ENCODE measurements at regions not wholly inside any gene's neighbourhood (a gene's known extent, or its start where the extent isn't known, plus 50 kb on each side); places are given as distances from the start of the nearest gene placed in this dataset.

DNA sequence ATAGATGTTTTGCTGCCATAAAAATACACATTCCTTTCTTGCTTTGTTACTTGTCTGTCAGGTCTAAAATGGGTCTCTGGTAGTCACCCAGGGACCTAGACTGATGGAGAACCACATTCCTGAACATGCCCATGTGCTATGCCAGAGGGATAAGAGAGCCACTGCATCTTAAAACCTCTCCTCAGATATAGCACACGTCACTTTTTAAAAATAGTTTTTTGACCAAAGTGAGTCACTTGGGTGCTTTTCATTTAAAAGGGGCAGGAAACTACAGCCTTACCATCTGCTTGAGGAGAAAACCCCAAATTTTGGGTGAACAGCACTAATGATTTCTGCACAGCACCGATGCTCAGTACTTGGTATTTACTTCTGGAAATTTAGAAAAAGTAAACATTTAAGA lies 197.8 kb downstream of the OGFRL1 start:
- Histone ChIP-seq H3K27me3 (ENCODE audit: control insufficient read depth, insufficient read depth, low read length) (no peaks in the 10 kb centered on the region), H3K36me3 (ENCODE audit: insufficient read depth, low read length) (no peaks in the 10 kb centered on the region), H3K9ac (ENCODE audit: low read depth, low read length) (no peak overlapping the region), H3K4me3 (ENCODE audit: low read length) (no peak overlapping the region), H3K4me1 (ENCODE audit: control insufficient read depth, insufficient read depth, low read length) (peaks cover 46% of the 10 kb centered on the region), H3K4me2 (ENCODE audit: low read length) (no peak overlapping the region), H3K9me3 (replicated peaks; ENCODE audit: low read length) (no peaks in the 10 kb centered on the region)

DNA sequence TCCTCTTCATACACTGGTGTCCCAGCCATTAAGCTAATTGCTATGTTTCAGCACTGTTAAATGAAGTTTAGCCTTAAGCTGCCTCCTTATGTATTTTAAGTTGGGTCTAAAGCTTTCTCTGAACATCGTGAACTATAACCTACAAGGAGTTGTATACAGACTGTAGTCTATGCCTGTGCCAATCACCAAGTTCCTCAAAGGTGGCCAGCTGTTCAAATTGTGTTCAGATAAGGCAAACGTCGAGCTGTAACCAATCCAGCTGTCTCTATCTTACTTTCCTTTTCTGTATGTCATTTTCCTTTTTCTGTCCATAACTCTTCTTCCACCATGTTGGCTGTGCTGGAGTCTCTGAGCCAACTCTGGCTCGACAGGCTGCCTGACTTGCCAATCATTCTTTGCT lies 199.6 kb downstream of the OGFRL1 start:
- Histone ChIP-seq H3K4me1 (ENCODE audit: control insufficient read depth, insufficient read depth, low read length) (peaks cover 34% of the 10 kb centered on the region), H3K4me3 (ENCODE audit: low read length) (no peak overlapping the region), H3K27me3 (ENCODE audit: control insufficient read depth, insufficient read depth, low read length) (no peaks in the 10 kb centered on the region), H3K36me3 (ENCODE audit: insufficient read depth, low read length) (no peaks in the 10 kb centered on the region), H3K4me2 (ENCODE audit: low read length) (no peak overlapping the region), H3K9ac (ENCODE audit: low read depth, low read length) (no peak overlapping the region), H3K9me3 (replicated peaks; ENCODE audit: low read length) (no peaks in the 10 kb centered on the region)

DNA sequence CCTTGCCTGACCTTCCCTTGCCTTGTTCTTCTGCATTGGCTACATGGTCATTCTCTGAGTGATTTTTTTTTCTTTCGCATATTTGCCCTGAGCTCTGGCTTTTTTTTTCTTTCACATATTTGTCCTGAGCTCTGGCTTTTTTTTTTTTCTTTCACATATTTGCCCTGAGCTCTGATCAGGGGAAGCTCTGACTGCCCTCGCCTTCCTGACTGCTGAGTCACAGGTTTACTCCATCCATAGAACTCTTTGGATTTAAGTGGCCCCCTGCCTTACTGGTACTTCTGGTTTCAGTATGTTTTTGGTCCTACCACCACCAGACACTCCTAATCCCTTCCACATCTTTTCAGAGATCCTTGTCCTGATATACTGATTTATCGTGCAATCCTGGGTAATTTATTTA lies 201.1 kb downstream of the OGFRL1 start:
- H3K4me3 ChIP-seq (ENCODE audit: low read length): no peak overlapping the region
- H3K9ac ChIP-seq (ENCODE audit: low read depth, low read length): peak overlapping the region; percentile 51

DNA sequence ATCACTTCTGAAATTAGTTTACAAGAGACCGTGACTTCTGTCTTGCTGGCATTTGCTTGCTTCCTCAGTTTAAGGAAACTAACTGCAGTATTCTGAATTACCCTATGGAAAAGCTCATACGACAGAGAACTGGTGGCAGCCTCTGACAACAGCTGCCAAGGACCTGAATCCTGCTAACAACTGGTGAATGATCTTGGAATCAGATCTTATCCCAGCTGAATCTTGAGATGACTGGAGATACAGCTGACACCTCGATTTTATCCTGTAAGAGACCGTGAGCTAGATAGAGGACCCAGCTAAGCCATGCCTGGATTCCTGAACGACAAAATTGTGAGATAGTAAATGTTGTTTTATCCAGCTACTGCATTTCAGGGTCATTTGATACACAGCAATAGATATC lies 202.3 kb downstream of the OGFRL1 start:
- Histone ChIP-seq H3K9ac (ENCODE audit: low read depth, low read length) (no peak overlapping the region), H3K4me3 (ENCODE audit: low read length) (no peak overlapping the region), H3K27me3 (ENCODE audit: control insufficient read depth, insufficient read depth, low read length) (no peaks in the 10 kb centered on the region), H3K36me3 (ENCODE audit: insufficient read depth, low read length) (no peaks in the 10 kb centered on the region), H3K4me1 (ENCODE audit: control insufficient read depth, insufficient read depth, low read length) (peaks cover 42% of the 10 kb centered on the region), H3K4me2 (ENCODE audit: low read length) (no peak overlapping the region), H3K9me3 (replicated peaks; ENCODE audit: low read length) (no peaks in the 10 kb centered on the region)

More for the DNA sequence above, 201.1 kb downstream of the OGFRL1 start:
- Histone ChIP-seq H3K4me2 (ENCODE audit: low read length) (peak overlapping the region; percentile 39), H3K36me3 (ENCODE audit: insufficient read depth, low read length) (no peaks in the 10 kb centered on the region), H3K27me3 (ENCODE audit: control insufficient read depth, insufficient read depth, low read length) (no peaks in the 10 kb centered on the region), H3K9me3 (replicated peaks; ENCODE audit: low read length) (no peaks in the 10 kb centered on the region), H3K4me1 (ENCODE audit: control insufficient read depth, insufficient read depth, low read length) (peaks cover 34% of the 10 kb centered on the region)

DNA sequence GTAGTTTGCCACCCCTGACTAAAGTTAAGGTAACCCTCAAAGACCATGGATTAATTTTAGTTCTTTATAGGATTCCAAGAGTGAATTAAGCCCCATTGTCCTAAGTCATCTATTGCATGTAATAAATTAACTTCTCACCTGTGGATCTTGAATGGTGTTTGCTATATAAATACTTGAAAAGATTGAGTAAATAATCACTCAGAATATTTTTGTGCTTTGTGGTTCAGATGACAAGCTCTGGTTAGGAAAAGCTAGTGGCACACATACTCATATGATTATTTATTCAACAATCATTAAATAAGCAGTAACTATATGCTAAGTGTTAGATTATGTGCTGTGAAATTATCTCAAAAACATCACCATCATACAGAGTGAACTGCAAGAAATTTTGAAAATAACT lies 203.2 kb downstream of the OGFRL1 start:
- Histone ChIP-seq H3K4me1 (ENCODE audit: control insufficient read depth, insufficient read depth, low read length) (peaks cover 42% of the 10 kb centered on the region), H3K4me3 (ENCODE audit: low read length) (no peak overlapping the region), H3K9me3 (replicated peaks; ENCODE audit: low read length) (no peaks in the 10 kb centered on the region), H3K4me2 (ENCODE audit: low read length) (no peak overlapping the region), H3K27me3 (ENCODE audit: control insufficient read depth, insufficient read depth, low read length) (no peaks in the 10 kb centered on the region), H3K9ac (ENCODE audit: low read depth, low read length) (no peak overlapping the region), H3K36me3 (ENCODE audit: insufficient read depth, low read length) (no peaks in the 10 kb centered on the region)

DNA sequence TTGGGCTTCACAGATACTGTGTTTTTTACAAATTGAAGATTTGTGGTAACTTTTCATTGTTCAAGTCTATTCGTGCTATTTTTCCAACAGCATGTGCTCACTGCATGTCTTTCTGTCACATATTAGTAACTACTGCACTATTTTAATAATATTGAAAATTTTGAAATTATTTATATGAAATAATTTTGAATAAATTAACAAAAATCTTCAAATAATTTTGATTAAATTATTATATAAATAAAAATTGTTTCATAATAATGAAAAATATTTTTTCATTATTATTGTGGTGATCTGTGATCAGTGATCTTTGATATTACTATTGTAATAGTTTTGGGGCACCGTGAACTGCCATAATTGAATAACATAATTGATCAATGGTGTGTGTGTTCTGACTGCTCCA lies 204.1 kb downstream of the OGFRL1 start:
- Histone ChIP-seq H3K27me3 (ENCODE audit: control insufficient read depth, insufficient read depth, low read length) (no peaks in the 10 kb centered on the region), H3K9ac (ENCODE audit: low read depth, low read length) (no peak overlapping the region), H3K4me3 (ENCODE audit: low read length) (no peak overlapping the region), H3K9me3 (replicated peaks; ENCODE audit: low read length) (no peaks in the 10 kb centered on the region), H3K36me3 (ENCODE audit: insufficient read depth, low read length) (no peaks in the 10 kb centered on the region), H3K4me1 (ENCODE audit: control insufficient read depth, insufficient read depth, low read length) (peaks cover 42% of the 10 kb centered on the region), H3K4me2 (ENCODE audit: low read length) (no peak overlapping the region)

DNA sequence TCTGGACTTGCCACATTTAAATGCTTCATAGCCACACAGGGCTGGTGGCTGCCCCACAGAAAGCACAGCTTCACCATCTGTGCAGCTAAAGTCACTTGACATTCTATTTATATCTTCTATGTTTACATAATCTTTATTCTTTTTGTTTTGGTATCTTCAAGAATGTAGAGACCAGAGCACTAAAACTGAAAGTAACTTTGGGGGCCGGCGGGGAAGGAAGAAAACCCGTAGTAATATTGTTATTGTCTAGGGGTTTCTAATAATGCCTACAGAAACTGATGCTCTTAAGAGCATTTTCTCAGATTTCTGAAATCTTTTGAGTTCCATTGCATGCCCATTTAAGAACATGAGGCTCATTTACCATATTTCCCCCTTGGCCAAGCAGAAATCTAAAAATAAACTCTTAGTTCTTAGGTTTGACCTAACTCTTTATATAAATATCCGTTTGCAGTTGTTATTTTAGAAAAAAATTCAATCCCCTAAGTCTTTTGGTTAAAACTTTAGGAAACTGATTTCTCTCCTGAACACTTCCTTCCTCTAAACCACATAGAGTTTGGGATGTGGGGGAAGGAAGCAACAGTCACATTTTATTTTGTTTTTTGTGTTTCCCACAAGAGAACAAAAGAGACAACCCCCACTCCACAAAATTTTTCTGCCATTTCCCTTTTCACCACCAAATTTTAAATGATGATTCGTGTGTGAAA lies 207.6 kb downstream of the OGFRL1 start:
- Histone ChIP-seq H3K4me2 (ENCODE audit: low read length) (peak overlapping the region; percentile 79), H3K27me3 (ENCODE audit: control insufficient read depth, insufficient read depth, low read length) (no peaks in the 10 kb centered on the region), H3K9ac (ENCODE audit: low read depth, low read length) (peak overlapping the region; percentile 73), H3K4me1 (ENCODE audit: control insufficient read depth, insufficient read depth, low read length) (peaks cover 28% of the 10 kb centered on the region), H3K9me3 (replicated peaks; ENCODE audit: low read length) (no peaks in the 10 kb centered on the region), H3K4me3 (ENCODE audit: low read length) (peak overlapping the region; percentile 54), H3K36me3 (ENCODE audit: insufficient read depth, low read length) (no peaks in the 10 kb centered on the region)

DNA sequence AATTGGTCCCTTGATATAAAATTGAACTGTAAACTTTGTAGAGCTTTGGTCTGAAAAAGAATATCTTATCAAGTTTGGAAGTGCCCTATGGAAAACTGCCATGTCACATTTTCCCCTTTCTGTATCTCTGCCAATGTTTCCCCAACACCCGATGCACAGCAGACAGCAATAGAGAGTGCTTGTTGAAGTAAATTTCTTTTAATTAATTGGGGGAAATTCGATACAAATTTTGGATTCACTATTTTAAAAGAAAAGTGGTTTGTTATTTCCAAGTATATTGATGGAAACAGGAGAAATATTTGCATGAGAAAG lies 208.1 kb downstream of the OGFRL1 start:
- Histone ChIP-seq H3K27me3 (ENCODE audit: control insufficient read depth, insufficient read depth, low read length) (no peaks in the 10 kb centered on the region), H3K4me2 (ENCODE audit: low read length) (peak overlapping the region; percentile 79), H3K4me1 (ENCODE audit: control insufficient read depth, insufficient read depth, low read length) (peaks cover 26% of the 10 kb centered on the region), H3K4me3 (ENCODE audit: low read length) (peak overlapping the region; percentile 54), H3K36me3 (ENCODE audit: insufficient read depth, low read length) (no peaks in the 10 kb centered on the region), H3K9me3 (replicated peaks; ENCODE audit: low read length) (no peaks in the 10 kb centered on the region), H3K9ac (ENCODE audit: low read depth, low read length) (peak overlapping the region; percentile 73)

DNA sequence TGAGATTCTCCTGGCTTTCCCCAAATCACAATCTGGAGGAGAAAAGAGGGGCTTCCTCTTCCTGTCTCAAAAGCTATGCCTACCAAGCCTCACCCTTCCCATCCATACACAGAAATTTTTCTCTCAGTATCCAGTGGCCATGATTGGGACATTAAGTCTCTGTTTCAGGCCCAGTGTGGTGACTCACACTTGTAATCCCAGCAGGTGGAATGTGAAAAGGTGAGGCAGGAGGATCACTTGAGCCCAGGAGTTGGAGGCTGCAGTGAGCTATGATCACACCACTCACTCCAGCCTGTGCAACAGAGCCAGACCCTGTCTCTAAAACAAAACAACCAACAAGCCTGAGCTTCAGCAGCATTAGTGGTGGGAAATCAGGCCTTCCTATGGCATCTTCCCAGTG lies 210.0 kb downstream of the OGFRL1 start:
- no peak overlapping the region for H3K9ac ChIP-seq (ENCODE audit: low read depth, low read length)

DNA sequence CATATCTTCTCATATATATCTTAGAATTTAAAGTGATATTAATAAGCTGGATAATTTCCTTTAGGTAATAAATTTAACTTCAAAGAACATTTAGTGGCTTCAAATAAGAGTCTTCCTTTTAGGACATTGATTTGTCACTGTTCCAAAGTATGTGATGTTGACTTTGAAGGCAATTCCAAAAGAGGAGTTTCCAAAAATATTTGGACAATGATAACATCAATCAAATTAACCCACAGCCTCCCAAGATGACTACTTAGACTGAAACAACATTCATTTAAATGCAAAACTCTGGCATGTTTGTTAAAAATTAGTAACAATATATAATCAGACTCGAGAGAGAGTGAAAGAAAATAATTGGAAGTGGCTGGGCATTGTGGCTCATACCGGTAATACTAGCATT lies 211.1 kb downstream of the OGFRL1 start:
- Histone ChIP-seq H3K36me3 (ENCODE audit: insufficient read depth, low read length) (no peaks in the 10 kb centered on the region), H3K4me2 (ENCODE audit: low read length) (no peak overlapping the region), H3K27me3 (ENCODE audit: control insufficient read depth, insufficient read depth, low read length) (no peaks in the 10 kb centered on the region), H3K9ac (ENCODE audit: low read depth, low read length) (no peak overlapping the region), H3K4me3 (ENCODE audit: low read length) (no peak overlapping the region), H3K4me1 (ENCODE audit: control insufficient read depth, insufficient read depth, low read length) (peaks cover 26% of the 10 kb centered on the region), H3K9me3 (replicated peaks; ENCODE audit: low read length) (no peaks in the 10 kb centered on the region)

More for the DNA sequence above, 210.0 kb downstream of the OGFRL1 start:
- Histone ChIP-seq H3K4me3 (ENCODE audit: low read length) (no peak overlapping the region), H3K36me3 (ENCODE audit: insufficient read depth, low read length) (no peaks in the 10 kb centered on the region), H3K4me1 (ENCODE audit: control insufficient read depth, insufficient read depth, low read length) (peaks cover 26% of the 10 kb centered on the region), H3K27me3 (ENCODE audit: control insufficient read depth, insufficient read depth, low read length) (no peaks in the 10 kb centered on the region), H3K9me3 (replicated peaks; ENCODE audit: low read length) (no peaks in the 10 kb centered on the region), H3K4me2 (ENCODE audit: low read length) (no peak overlapping the region)

DNA sequence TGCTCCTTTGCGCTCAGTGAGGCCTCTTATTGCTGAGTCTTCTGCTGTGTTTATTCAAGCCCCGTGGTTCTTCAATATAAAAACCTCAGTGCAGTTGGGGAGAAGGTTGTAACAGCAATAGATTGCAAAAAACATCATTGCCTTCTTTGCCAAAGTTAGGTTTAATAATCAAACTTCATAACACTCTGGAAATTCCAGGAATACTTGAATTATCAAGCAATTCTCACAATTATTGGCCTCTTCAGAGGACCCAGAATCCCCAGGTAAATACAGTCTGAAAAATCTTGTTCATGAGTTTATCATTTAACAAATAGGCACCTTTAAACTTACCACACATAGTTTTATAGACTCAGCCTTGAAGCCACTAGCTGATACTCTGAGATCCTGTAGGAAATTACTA lies 213.6 kb downstream of the OGFRL1 start:
- Histone ChIP-seq H3K4me2 (ENCODE audit: low read length) (no peak overlapping the region), H3K27me3 (ENCODE audit: control insufficient read depth, insufficient read depth, low read length) (no peaks in the 10 kb centered on the region), H3K9ac (ENCODE audit: low read depth, low read length) (no peak overlapping the region), H3K4me3 (ENCODE audit: low read length) (no peak overlapping the region), H3K4me1 (ENCODE audit: control insufficient read depth, insufficient read depth, low read length) (peaks cover 7% of the 10 kb centered on the region), H3K36me3 (ENCODE audit: insufficient read depth, low read length) (no peaks in the 10 kb centered on the region), H3K9me3 (replicated peaks; ENCODE audit: low read length) (no peaks in the 10 kb centered on the region)

DNA sequence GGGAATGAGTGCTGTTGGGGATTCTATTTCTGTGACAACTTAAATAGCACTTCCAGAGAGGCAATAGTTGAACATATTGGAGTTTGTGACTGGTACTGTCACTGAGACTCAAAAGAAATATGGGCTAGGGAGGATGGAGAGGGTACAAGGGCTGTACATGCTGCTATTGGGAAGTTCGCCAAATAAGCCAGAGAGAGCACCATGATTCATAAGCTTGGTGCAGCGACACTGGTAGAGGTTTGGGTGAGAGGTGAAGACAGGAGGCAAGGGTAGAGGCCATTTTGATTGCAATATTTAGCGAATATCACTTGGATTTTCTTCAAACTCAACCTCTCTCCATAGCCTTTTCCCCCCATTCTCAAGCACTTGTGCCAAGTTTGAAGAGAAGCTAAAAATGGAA lies 214.3 kb downstream of the OGFRL1 start:
- Histone ChIP-seq H3K4me3 (ENCODE audit: low read length) (no peak overlapping the region), H3K9me3 (replicated peaks; ENCODE audit: low read length) (no peaks in the 10 kb centered on the region), H3K36me3 (ENCODE audit: insufficient read depth, low read length) (no peaks in the 10 kb centered on the region), H3K4me2 (ENCODE audit: low read length) (no peak overlapping the region), H3K4me1 (ENCODE audit: control insufficient read depth, insufficient read depth, low read length) (peaks cover 7% of the 10 kb centered on the region), H3K9ac (ENCODE audit: low read depth, low read length) (no peak overlapping the region), H3K27me3 (ENCODE audit: control insufficient read depth, insufficient read depth, low read length) (no peaks in the 10 kb centered on the region)
